NCI-H1694 treated with DMSO at 0.1 percent for 48 hours (cell line): ENCODE measurements at regions not wholly inside any gene's neighbourhood (a gene's known extent, or its start where the extent isn't known, plus 50 kb on each side); places are given as distances from the start of the nearest gene placed in this dataset.

Experiments used
- DNase-seq: peaks from one replicate; lab custom pipeline; 2025; lab: John Stamatoyannopoulos, UW

DNA sequence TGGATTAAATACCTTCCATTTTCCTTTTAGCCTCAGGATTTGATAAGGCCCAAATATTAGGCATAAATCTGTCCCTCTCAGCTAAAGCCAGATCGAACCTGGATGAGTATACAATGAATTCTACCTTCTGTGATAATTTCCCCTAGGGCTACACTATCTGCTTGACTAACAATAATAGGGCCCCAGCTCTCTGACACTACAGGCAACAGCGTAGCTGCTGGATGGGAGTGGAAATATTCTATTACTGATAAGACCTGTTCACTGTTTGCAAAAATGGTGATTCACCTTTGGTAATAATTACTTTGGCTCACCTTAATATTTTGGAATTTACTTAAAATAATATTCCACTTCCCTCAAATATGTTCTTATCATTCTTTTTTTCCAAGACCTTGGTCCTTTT, 644.2 kb upstream of the SEMA6A start:
- no peak for DNase-seq

DNA sequence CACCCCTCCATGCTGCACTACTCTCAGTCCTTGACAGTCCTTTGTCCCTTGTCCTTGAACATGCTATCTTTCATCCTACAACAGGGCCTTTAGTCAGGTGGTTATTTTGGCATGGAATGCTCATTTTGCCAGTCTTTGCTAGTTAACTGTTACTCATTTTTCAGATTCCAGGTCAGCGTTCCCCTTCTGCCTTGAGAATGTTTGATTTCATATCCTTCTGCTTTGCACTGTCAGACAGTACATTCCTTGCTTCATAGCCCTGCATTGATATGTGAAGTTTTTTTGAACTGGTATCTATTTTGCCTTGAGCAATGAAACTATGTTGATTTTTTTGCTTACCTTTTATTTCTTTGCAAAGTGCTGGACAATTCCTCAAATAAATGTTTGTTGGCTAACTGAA, 638.2 kb upstream of the SEMA6A start:
- DNase-seq, result no peak

DNA sequence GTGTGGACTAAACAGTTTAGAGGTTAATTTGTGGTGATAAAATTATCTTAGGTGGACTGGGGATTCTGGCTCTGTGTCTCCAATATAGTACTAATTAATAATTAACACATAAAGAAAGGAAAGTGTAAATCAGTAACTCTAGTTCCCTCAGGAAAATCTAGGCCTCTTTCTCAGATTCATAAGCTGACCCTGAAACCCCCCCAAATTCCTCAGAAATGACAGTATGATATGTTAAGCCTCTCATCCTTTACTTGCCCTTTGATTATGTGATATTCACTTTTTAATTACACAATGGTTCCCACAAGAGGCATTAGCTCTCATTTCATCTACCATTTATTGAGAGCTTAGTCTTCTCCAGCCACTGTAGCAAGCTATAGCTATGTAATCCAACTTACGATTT, 636.2 kb upstream of the SEMA6A start:
- no peak for DNase-seq

DNA sequence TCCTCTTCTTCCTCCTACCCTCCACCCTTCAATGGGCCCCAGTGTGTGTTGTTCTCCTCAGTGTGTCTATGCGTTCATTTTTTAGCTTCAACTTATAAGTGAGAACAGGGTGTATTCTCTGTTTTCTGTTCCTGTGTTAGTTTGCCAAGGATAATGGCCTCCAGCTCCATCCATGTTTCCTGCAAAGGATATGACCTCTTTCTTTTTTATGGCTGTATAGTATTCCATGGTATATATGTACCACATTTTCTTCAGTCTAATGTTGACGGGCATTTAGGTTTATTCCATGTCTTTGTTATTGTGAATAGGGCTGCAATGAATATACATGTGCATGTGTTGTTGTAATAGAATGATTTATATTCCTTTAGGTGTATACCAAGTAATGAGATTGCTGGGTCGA, 634.9 kb upstream of the SEMA6A start:
- no peak for DNase-seq

DNA sequence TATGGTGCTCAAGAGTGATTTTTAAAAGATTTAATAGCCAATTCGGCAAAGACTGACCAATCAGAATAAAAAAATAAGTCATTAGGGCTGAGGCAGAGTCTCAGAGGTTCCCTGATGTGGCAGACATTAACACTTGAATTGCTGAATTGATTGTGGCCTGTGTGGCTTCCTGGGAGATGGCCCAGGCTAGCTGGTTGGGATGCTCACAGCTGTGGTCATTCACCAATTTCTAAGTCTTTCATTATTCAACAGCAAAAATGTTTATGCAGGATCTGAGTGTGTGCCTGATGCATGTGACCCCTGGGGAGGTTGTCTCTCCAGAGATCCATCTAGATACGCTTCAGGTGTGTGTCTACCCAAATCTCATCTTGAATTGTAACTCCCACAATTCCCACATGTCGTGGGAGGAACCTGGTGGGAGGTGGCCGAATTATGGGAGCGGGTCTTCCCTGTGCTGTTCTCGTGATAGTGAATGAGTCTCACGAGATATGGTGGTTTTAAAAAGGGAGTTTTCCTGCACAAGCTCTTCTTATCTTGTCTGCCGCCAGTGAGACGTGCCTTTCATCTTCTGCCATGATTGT, 632.6 kb upstream of the SEMA6A start:
- no peak for DNase-seq

DNA sequence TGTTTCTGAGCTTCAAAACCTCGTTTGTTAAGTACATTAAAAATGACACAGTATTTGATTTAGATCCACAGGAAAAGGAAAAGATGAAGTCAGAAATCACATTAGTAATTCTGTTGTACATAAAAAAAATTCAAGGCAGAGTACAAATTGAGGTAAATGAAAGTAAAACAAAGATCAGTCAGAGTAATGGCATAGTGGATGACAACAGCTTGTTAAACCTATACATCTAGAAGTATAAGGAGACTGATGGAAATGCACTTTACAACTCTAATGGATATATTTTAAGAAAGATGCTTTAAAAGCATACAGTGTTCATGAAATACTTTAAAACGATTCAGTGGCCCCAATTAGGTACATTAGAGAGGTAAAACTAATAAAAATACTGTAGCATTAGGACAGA, 631.3 kb upstream of the SEMA6A start:
- DNase-seq, result no peak

DNA sequence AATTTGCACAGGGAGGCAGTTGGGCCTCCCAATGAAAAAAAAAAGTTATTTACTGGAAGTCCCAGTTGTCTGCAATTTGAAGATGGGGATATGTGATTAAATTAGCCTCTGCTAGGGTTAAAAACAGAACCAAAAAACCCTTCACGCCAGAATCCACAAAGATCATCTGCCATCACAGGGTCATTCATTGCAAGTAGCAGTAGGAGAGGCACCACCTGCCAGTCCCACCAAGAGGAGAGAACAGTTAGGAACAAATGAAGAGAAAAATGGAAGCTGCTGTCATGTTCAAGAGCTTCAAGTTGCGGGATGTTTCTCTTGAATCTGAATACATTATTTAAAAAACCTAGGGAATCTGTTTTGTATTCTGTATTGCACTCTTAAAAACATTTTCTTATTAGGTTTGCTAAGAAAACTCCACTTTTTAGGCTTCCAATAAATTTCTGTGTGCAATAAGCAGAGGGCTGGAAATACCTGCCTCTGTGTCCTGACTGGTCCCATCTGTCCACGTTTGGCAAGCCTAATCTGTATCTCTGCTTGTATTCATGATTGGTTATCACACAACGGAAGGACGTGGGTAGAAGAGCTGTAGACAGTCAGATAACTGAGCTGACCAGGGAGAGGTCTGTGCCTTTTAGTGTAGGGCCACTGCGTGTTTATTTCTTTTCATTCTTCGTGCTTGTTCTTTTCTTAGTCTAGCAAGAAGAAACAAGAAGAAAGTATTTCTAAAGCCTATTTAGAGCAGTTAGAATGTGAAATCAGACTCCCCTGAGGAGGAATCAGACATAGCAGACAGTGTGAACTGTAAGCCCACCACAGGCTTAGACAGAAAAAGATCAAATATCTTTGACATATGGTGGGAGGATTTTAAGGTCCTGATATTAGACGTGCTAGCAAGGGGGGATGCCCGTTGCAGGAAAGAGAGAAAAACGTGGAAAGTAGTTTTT, 630.6 kb upstream of the SEMA6A start:
- DNase-seq, result peak; percentile 84

DNA sequence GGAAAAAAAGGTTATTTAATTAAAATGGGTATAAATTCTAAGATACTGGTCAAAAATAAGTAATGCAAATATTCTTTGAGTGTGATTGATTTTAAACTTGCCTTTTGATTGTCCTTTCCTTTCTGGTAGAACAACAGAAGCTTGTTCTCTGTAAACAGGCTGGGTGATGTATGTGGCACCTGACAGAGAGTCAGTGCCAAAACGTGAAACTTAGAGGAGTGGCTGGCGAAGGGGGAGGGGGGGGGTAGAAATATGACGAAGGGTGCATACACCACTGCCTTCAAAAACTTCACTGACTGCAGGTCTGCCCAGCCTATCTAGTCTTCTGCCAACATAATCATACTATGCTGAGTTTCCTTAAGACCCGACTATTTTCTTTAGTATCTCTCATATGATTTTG, 629.8 kb upstream of the SEMA6A start:
- DNase-seq, result no peak

DNA sequence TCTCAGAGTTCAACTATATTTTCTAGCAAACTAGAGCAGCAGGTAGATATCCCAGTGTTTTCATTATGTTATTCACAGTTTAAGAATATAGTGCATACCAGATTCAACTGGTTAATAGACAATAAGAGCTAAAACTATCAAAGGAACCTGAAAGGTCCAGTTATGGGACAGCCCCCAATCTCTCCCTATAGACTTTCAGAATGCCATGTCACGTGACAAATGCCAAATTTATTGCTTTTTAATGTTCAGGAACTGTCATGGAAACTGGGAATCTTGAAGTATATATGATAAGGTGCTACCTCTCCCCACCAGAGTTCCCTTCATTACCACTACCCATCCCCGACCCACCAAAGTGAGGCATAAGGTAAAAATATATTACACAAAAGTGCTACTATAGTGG, 629.0 kb upstream of the SEMA6A start:
- no peak for DNase-seq

DNA sequence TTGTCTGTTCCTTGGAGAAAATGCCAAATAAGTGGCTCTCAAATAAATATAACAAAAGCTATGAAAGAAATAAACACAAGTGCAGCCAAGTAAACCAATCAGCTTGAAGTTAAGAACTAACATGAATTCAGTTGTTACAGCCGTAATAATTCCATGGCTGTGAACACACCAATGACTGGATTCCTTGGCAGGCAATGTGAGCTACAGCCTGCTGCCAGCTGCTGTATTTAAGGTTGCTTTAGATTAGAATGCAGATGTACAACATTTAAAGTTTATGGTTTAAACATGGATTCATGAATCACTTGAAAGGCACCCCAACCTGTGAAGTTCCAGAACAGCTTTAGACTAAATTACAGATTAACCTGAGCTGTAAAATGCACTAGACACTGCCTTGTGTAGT, 626.4 kb upstream of the SEMA6A start:
- peak; percentile 34 for DNase-seq

DNA sequence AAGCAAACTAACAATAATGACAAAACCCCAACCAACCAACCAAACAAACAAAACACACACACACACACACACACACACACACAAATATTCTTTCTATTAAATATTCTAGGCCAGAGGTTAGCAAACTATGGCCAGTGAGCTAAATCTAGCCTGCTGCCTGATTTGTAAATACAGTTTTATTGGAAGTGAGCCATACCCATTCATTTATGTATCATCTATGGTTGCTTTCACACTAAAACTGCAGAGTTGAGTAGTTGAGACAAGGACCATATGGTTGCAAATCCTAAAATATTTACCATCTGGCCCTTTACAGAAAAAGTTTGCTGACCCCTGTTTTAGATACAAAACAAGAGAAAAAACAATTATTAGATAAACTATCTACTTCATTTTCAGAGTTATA, 620.5 kb upstream of the SEMA6A start:
- peak; percentile 81 for DNase-seq

DNA sequence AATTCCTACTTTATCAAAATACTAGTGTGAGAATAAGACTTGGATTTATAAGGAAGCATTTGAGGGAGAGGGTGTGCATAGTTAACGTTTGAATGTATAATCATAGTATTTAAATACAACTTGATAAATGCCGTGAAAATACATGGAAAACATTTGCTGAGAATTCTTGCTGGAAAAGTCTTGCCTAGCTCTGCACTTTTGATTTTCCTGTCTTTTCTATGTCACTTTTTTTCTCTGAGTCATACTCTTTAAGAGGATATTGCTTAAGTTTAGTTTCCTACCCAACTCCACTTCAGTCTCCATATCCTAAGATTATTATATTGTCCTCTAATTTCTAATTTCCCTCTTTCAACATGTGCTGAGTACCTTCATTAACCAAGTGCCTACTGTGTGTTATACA, 616.6 kb upstream of the SEMA6A start:
- DNase-seq, result no peak

DNA sequence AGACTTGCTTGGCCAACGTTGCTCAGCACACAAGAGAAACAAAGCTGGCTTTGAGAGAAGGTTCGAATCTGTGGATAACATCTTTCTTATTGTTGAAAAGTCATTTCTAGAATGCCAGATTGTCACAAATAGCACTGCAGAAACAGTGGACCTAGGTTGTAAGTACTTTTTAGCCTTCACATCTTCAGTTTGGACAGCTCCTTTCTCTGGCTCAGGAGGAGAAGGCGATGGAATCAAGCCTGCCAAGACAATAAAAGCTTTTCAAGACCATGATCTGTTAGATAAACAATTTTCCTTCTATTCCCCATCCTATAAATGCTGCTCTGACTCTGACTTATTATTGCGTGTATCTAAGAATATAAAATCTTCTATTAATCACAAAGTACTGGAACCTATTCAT, 615.2 kb upstream of the SEMA6A start:
- DNase-seq, result no peak

DNA sequence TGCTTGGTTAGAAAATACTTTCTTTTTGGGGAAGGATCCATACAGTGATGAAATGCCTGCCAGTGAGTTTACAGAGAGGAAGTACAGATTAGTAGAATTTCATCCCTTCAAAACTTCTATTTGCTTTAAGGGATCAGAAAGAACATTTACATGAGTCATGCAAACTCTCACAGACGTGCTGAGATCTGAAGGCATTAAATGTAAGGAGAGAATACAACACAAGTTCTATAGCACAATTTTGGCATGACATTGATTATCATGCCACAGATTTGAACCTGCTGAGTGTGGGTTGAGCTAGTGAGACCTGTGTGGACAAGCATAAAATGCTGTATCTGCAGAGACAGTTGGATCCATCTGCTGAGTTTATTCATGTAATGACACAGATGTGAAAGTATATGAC, 613.6 kb upstream of the SEMA6A start:
- peak; percentile 19 for DNase-seq

DNA sequence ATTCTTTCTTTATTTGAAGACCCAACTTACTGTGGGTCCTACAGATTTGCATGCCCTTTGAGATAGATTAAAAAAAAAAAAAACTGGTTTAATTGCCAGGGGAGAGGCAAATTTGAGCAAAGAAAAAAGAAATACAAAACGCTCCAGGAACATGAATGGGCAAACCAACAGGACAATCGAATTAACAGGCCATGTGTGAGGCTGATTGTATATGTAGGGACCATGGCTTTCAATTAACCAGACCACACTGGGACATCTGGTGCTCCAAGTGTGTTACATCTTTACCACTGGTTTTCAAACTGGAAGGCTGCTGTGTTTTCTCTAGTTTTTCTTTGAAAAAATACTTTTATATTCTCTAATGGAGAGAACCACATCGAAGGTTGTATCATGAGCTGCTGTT, 612.1 kb upstream of the SEMA6A start:
- no peak for DNase-seq

DNA sequence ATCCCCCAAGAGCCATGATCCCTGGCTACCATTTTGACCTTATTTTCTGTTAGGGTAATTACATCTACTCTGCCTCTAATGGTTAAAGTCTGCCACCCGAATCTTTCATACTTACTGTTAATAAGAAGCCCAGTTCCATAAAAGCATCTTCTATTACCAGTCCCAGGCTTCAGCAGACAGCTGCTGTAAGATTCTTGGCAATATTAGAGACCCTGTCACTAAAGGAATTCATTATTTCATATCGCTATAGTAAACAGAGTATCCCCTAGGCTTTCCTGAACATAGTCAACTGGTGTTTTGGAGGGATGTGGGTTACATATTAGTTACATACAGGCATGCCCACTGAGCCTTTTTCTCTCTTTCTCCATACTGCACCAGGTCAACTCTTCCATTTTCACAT, 608.7 kb upstream of the SEMA6A start:
- no peak for DNase-seq

DNA sequence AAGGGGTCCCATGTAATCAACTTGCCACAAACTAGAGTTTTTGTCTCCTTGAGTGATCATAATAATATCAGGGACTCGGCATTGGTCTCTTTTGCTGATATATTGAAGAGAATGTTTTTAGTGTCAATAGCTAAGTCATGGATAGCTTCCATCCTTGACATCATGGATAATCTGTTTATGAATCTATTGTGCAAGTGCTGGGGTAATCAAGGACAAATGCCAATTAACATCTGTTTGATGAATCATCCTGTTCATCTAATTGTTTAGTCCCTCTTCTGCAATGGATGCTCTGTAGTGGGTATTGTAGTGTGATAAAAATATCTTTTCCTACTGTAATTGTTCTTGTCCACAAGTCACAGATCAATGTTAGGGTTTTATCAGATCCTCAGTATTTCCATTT, 607.5 kb upstream of the SEMA6A start:
- DNase-seq, result no peak

DNA sequence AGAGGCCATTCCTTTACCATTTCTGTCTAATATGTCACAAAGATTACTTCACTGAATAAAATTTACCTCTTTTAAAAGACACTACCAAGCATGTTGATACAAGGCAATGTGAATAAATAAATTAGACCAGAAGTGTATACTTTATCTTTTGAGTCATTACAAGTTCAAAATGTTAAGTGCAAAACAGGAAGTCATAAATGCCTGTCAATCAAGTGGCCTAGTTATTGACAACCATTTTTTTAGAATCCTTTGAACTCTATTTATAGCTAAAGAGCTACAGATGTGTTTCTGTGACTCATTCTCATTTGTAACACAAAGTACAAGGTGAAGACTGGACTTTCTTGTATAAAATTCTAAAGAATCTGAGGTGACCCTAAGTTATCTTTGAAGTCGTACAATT, 602.7 kb upstream of the SEMA6A start:
- DNase-seq, result no peak

DNA sequence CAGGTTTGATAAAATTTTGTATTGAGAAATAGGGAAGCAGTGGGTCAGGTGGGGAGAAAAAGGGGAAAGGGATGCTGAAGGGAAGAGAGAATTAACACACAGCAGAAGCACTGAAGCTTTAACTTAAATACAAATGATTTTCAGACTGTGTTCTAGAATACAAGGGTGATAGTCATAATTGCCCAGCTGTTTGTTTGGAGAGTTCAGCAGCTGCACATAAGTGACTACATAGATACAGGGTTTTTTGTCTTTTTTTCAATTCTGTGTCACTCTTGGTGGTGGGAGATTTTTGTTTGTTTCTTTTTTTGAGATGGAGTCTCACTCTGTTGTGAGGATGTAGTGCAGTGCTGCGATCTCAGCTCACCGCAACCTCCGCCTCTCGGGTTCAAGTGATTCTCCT, 590.4 kb upstream of the SEMA6A start:
- no peak for DNase-seq

DNA sequence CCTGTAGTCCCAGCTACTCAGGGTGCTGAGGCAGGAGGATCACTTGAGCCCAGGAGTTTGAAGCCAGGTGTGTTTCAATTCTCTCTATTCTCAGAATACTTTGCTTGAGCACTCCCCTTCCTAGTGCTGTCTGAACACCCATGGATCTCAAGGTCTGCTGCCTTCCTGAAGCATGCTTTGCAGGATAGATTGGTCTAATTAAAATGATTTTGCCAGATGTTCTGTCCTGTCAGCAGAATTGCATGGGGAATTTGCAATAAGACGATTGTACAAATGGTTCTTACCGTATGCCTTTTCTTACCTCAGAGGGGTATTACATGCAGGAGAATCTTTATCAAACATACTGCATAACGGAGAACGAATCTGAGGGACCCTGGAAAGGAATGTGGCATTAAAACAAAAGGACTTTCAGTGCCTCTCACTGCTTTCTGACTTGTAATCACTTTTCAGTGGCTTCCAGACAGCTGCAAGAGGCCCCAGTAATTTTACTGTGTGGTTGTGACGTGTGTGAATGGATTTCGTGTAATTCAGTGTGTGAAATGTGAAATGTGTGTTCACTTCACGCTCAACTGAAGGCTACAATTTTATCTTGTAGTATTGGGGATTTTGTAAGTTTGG, 587.2 kb upstream of the SEMA6A start:
- no peak for DNase-seq

DNA sequence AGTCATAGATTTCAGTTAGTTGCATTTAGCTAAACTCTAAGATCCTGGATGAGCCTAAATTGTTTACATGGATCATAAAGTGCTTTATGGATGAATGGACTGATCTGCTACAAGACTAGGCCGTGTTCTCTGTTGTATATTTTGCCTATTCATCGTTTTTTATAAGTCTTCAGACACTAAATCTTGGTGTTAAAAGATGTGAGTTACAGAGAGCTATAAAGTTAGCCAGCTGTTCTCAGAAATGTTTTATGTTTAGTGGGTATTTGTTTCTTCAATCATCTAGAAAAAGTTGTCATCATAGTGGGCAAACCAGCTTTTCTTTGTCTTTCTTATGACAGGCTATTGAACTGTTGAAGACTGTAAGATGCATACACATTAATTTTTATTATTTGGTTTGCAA, 585.8 kb upstream of the SEMA6A start:
- DNase-seq, result no peak

DNA sequence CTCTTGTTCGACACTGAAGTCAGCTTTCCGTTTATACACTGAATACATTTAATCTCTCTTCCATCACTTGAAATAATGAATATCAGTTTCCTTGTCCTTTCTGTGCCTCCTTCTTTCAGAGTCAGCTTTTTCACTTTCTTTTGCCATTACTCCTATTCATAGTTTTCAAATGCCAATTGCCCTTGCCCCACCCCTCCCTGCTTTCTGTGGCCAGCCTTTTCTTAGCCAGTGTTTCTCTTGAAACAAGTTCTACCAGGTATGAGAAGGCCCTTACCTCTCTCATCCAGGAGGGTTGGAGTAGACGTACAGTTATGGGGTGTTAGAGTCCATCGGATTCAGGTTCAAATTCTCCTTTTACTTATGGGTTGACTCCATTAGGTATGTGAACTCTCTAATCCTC, 574.7 kb upstream of the SEMA6A start:
- DNase-seq, result no peak

DNA sequence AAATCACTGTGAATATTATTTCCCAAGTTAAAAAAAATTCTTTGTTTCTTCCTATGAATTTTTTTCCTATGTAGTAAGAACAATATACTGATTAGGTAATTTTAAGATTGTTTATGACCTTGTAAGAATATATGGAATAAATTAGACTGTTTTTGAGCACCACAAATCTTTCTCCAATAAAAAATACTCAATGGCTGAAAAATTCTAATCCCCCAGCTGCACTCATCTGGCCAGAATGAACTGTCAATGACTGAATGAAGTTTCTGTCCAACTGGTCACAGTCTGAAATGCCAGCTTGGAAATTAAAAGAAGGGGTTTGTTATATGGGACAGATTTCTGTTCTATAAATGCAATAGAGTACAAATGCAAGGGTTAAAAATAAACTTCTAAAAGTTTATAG, 569.5 kb upstream of the SEMA6A start:
- no peak for DNase-seq
